ENCODE measurements at regions not wholly inside any gene's neighbourhood (a gene's known extent, or its start where the extent isn't known, plus 50 kb on each side); places are given as distances from the start of the nearest gene placed in this dataset.

- no peak for TF ChIP-seq CTCF (conservative IDR thresholded peaks at IDR 0.05)
- no peak overlapping the region for H3K27ac ChIP-seq
Observed at GRCh38 chr1:208333676-208334075, 89.5 kb upstream of the PLXNA2 start.

GRCh38 chr1:208335371-208336136 is 91.4 kb upstream of the PLXNA2 start:
- no peak for TF ChIP-seq CTCF (conservative IDR thresholded peaks at IDR 0.05)
- no peak overlapping the region for H3K27ac ChIP-seq

GRCh38 chr1:208336137-208336518 is 91.9 kb upstream of the PLXNA2 start:
- no peak for TF ChIP-seq CTCF (conservative IDR thresholded peaks at IDR 0.05)
- H3K27ac ChIP-seq: no peak overlapping the region

- no peak for TF ChIP-seq CTCF (conservative IDR thresholded peaks at IDR 0.05)
Observed at GRCh38 chr1:208339911-208340310, 95.7 kb upstream of the PLXNA2 start.

GRCh38 chr1:208343226-208343625 is 99.0 kb upstream of the PLXNA2 start:
- TF ChIP-seq CTCF (conservative IDR thresholded peaks at IDR 0.05): no peak
- H3K27ac ChIP-seq: no peak overlapping the region

More at GRCh38 chr1:208339911-208340310, 95.7 kb upstream of the PLXNA2 start:
- H3K27ac ChIP-seq: no peak overlapping the region

GRCh38 chr1:208344202-208344857 is 100.1 kb upstream of the PLXNA2 start:
- no peak for TF ChIP-seq CTCF (conservative IDR thresholded peaks at IDR 0.05)
- no peak overlapping the region for H3K27ac ChIP-seq

- H3K27ac ChIP-seq: no peak overlapping the region
- TF ChIP-seq CTCF (conservative IDR thresholded peaks at IDR 0.05): no peak
Observed at GRCh38 chr1:208347191-208347590, 103.0 kb upstream of the PLXNA2 start.
